HepG2 (cell line): ENCODE measurements at regions not wholly inside any gene's neighbourhood (a gene's known extent, or its start where the extent isn't known, plus 50 kb on each side); places are given as distances from the start of the nearest gene placed in this dataset.
"Not testable (repeated sequence)": the region's sequence is repeated elsewhere in the genome, so short reads cannot be mapped to it uniquely, and the experiment has no call there.

ENCODE experiments used
- ATAC-seq: fragments of 200-7000 bp; cut with Tn5 transposase; 3 replicates; pipeline ENCODE4 v1.9.1; 2020; ENCODE audit warnings: mild to moderate bottlenecking, moderate library complexity
- BruUV-seq: library from RNA; stranded (reverse); fragments of 400-500 nt; replicated peaks from 2 replicates; lab custom pipeline; 2021; lab: Mats Ljungman, UMichigan
- CTCF ChIA-PET: fragments of 300-600 bp; formaldehyde crosslinking; extraction: SDS; loops from one replicate; lab custom pipeline; 2021; ENCODE audit warnings: low total read pairs, inconsistent platforms, low intra/inter-chr PET ratio; lab: Yijun Ruan, JAX
- POLR2A ChIA-PET: fragments of 350-600 bp; sonication (Branson Sonifier 250); formaldehyde crosslinking; loops from one replicate; lab custom pipeline; 2020; ENCODE audit warnings: antibody characterized with exemption, inconsistent platforms; lab: Yijun Ruan, JAX
- DNase-seq: peaks from one replicate; pipeline ENCODE4 v3.0.0-alpha.2; 2015; ENCODE audit warnings: low spot score
- FAIRE-seq: peaks from 3 replicates; lab custom pipeline; 2011; peaks lifted over from hg19 to GRCh38; lab: Jason Lieb, UNC
- H2AFZ ChIP-seq: one replicate; pipeline ENCODE4 v1.6.1; 2011; ENCODE audit warnings: low read length, inconsistent platforms
- H3K27ac ChIP-seq: fragments of 300-600 bp; 3 replicates; pipeline ENCODE4 v1.8.0; 2011; ENCODE audit warnings: mixed run types, mild to moderate bottlenecking, mixed read lengths, low read length, inconsistent platforms; ENCODE audit not compliant: insufficient read depth; ENCODE audit errors: extremely low read length
- H3K27me3 ChIP-seq, 2 experiments: fragments of 200-600 bp in 1 of 2; 2 replicates in 1 of 2; 3 replicates in 1 of 2; pipeline versions ENCODE4 v1.6.0 to v1.8.0; 2011; ENCODE audit warnings: low read length in 2 of 2, mild to moderate bottlenecking in 2 of 2, moderate library complexity in 2 of 2, inconsistent platforms in 1 of 2; ENCODE audit not compliant: insufficient read depth in 2 of 2, control insufficient read depth in 1 of 2
- H3K36me3 ChIP-seq, 2 experiments: fragments of 200-600 bp in 1 of 2; replicated peaks in 1 of 2; 2 replicates in 1 of 2; 3 replicates in 1 of 2; pipeline versions ENCODE4 v1.5.1 to v1.8.0; 2011; ENCODE audit warnings: low read length in 2 of 2, inconsistent platforms in 1 of 2; ENCODE audit not compliant: insufficient read depth in 2 of 2, control insufficient read depth in 1 of 2
- H3K4me1 ChIP-seq: 2 replicates; pipeline ENCODE4 v1.5.1; 2012; ENCODE audit warnings: low read length, inconsistent platforms; ENCODE audit not compliant: insufficient read depth
- H3K4me2 ChIP-seq: 2 replicates; pipeline ENCODE4 v1.6.0; 2011; ENCODE audit warnings: low read depth, low read length, inconsistent platforms
- H3K4me3 ChIP-seq, 3 experiments: fragments of 200-600 bp in 1 of 3; sonication (generic), shearing (Covaris generic) in 1 of 3; replicated peaks in 1 of 3; 2 replicates each; pipeline ENCODE4 v1.5.1; 2011 to 2016; ENCODE audit warnings: low read length in 3 of 3, inconsistent platforms in 2 of 3, low read depth in 2 of 3, mild to moderate bottlenecking in 2 of 3, control low read depth in 1 of 3, mixed read lengths in 1 of 3; ENCODE audit not compliant: insufficient read depth in 1 of 3
- H3K79me2 ChIP-seq: one replicate; pipeline ENCODE4 v1.6.1; 2011; ENCODE audit warnings: low read length, inconsistent platforms; ENCODE audit not compliant: insufficient read depth
- H3K9ac ChIP-seq: 2 replicates; pipeline ENCODE4 v1.6.0; 2011; ENCODE audit warnings: mild to moderate bottlenecking, low read depth, low read length, inconsistent platforms; ENCODE audit not compliant: insufficient read depth
- H3K9me3 ChIP-seq: 2 replicates; pipeline ENCODE4 v1.5.1; 2012; ENCODE audit warnings: mild to moderate bottlenecking, low read length
- H4K20me1 ChIP-seq: 2 replicates; pipeline ENCODE4 v1.6.0; 2011; ENCODE audit warnings: inconsistent platforms, mild to moderate bottlenecking, low read length, moderate library complexity; ENCODE audit not compliant: insufficient read depth
- ZBTB40 ChIP-seq, 2 experiments: fragments of 450-650 bp in 1 of 2; sonication (generic) in 1 of 2; formaldehyde crosslinking in 1 of 2; IDR thresholded peaks; 2 replicates each; pipeline versions ENCODE4 v1.6.1 to v1.8.0; 2016 to 2022; ENCODE audit warnings: antibody characterized with exemption in 1 of 2, mild to moderate bottlenecking in 1 of 2, missing genetic modification reagents in 1 of 2
- WGBS: methylation state at CpG from one replicate; pipeline ENCODE4 v1.1.6; 2017; ENCODE audit warnings: low lambda C conversion rate; 5-methylcytosine and 5-hydroxymethylcytosine counted together
- in situ Hi-C: cut with HindIII; loops from 2 replicates; pipeline ENCODE4 v1.10.0; 2017; ENCODE audit warnings: low pct_unique_long_range_greater_than_20kb; ENCODE audit not compliant: extremely low pct_ligation_motif_present
- intact Hi-C: fragments of 100-400 bp; cut with micrococcal nuclease; formaldehyde crosslinking; loops from one replicate; pipeline ENCODE4 v1.10.0; 2022; ENCODE audit not compliant: unreplicated experiment

- CTCF ChIA-PET = interaction anchor here (1.1 kb wide), 1 partner anchor 49 kb away, joined by 4 read pairs; no protein-coding TSS in a partner anchor
- DNase-seq; H3K9me3 ChIP-seq; H3K27ac ChIP-seq; H3K9ac ChIP-seq; H3K36me3 ChIP-seq; H3K4me2 ChIP-seq; H2AFZ ChIP-seq; BruUV-seq; H3K4me1 ChIP-seq; in situ Hi-C loops; H4K20me1 ChIP-seq; ATAC-seq; intact Hi-C loops; H3K79me2 ChIP-seq; H3K4me3 ChIP-seq; FAIRE-seq; POLR2A ChIA-PET; H3K27me3 ChIP-seq; TF ChIP-seq ZBTB40 (IDR thresholded peaks at IDR 0.05): not testable (repeated sequence)
- TF ChIP-seq ZBTB40 (CRISPR knock-in tag; IDR thresholded peaks at IDR 0.05) = peak; percentile 88
- WGBS = 54% methylated on average over 13 of the region's 17 CpGs
These were observed 175.7 kb downstream of the ADRA2C start for GRCh38 chr4:3941735-3942522.
